RWPE1 (cell line): ENCODE measurements at regions not wholly inside any gene's neighbourhood (a gene's known extent, or its start where the extent isn't known, plus 50 kb on each side); places are given as distances from the start of the nearest gene placed in this dataset.

ENCODE experiments used
- CTCF ChIA-PET: fragments of 350-600 bp; sonication (Branson Sonifier 250); formaldehyde crosslinking; extraction: SDS; loops from one replicate; lab custom pipeline; 2021; lab: Yijun Ruan, JAX
- POLR2A ChIA-PET: fragments of 400-600 bp; formaldehyde crosslinking; extraction: SDS; loops from one replicate; lab custom pipeline; 2020; ENCODE audit warnings: antibody characterized with exemption; ENCODE audit not compliant: low non-redundant PET; lab: Yijun Ruan, JAX
- DNase-seq: peaks from one replicate; pipeline ENCODE4 v3.0.0; 2012; ENCODE audit warnings: low spot score
- H3K27ac ChIP-seq: fragments of 450-650 bp; 2 replicates; pipeline ENCODE4 v1.5.1; 2017
- TF ChIP-seq, protein P1 (sequence below): fragments of 450-650 bp; conservative IDR thresholded peaks from 2 replicates; pipeline ENCODE4 v1.5.1; 2017; ENCODE audit warnings: low read depth, mild to moderate bottlenecking

DNA sequence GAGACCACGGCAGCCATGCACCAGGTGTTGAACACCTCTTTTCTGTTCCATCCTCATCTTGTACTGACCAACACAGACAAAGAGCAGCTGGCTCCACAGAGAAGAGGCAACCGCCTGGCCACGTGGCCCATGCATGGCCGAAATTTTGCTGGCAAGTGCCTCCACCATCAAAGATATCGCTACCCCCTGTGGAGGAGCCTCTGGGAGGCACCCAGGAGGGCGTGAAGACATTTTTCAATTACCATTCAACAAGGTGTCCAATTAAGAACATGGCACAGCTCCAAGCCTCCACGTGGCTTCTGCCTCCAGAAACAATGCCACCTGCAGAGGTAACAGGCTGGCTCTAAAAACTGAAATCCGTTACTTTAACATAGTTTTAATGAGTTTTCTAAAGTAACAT is 54.4 kb upstream of the CKS2 start:
- POLR2A ChIA-PET, result no interaction called here
- H3K27ac ChIP-seq, result no peak overlapping the region
- DNase-seq, result no peak
- TF ChIP-seq, protein P1, sequence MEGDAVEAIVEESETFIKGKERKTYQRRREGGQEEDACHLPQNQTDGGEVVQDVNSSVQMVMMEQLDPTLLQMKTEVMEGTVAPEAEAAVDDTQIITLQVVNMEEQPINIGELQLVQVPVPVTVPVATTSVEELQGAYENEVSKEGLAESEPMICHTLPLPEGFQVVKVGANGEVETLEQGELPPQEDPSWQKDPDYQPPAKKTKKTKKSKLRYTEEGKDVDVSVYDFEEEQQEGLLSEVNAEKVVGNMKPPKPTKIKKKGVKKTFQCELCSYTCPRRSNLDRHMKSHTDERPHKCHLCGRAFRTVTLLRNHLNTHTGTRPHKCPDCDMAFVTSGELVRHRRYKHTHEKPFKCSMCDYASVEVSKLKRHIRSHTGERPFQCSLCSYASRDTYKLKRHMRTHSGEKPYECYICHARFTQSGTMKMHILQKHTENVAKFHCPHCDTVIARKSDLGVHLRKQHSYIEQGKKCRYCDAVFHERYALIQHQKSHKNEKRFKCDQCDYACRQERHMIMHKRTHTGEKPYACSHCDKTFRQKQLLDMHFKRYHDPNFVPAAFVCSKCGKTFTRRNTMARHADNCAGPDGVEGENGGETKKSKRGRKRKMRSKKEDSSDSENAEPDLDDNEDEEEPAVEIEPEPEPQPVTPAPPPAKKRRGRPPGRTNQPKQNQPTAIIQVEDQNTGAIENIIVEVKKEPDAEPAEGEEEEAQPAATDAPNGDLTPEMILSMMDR, result no peak
- CTCF ChIA-PET, result interaction anchor here (0.7 to 1.3 kb wide), 2 partner anchors 13 to 22 kb away, joined by 3 to 5 read pairs; no protein-coding TSS in a partner anchor

DNA sequence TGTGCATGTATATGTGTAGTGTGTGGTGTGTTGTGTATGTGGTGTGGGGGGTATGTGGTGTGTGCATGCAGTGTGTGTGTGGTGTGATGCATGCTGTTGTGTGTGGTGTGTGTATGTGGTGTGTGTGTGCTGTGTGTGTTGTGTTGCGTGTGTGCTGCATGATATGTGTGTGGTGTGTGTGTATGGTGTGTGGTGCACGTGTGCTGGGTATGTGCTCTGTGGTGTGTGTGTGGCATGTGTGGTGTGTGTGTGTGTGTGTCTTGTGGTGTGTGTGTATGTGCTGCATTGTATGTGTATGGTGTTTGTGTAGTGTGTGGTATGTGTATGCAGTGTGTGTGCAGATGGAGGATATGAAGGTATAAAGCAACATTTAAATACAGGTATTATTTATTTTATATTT is 50.5 kb upstream of the CKS2 start:
- ChIA-PET POLR2A (no interaction called here), CTCF (no interaction called here)
- no peak overlapping the region for H3K27ac ChIP-seq
- DNase-seq, result no peak
- TF ChIP-seq, protein P1, result no peak
